ENCODE measurements at regions not wholly inside any gene's neighbourhood (a gene's known extent, or its start where the extent isn't known, plus 50 kb on each side); places are given as distances from the start of the nearest gene placed in this dataset.

DNA sequence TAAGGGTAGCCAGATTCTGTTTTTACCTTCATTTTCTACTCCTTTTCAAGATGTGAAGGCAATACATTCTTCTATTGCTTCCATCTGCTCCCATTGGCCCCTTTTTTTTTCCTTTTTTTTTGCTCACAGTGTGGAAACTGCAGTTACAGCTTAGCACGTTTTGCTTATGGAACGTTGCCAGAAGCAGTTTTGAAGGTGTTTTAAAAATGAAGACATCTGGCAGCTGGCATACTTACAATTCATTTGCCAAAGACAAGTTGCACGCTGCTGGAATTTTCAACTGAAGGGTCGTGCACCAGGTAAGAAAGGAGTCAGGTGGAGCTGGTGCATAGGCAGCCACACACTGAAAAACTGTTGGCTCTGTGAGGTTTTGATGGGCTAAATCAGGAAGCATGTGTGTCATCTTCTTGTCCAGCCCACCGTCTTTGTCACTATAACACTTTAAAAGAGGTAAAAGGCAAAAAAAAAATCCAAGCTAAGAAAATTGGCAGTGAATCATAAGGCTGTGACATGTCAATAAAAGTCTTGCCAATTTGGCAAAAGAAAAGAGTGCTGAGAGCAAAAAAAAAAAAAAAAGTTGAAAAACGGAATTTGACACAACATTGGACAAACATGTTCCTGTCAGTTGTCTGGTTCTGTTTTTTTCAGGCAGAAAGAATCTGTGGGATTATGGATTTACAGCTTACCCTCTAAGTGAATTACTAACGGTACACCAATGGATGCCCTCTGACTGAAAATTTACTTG is 225.4 kb upstream of the SOX2 start (continued):
- TF ChIP-seq, protein P1, sequence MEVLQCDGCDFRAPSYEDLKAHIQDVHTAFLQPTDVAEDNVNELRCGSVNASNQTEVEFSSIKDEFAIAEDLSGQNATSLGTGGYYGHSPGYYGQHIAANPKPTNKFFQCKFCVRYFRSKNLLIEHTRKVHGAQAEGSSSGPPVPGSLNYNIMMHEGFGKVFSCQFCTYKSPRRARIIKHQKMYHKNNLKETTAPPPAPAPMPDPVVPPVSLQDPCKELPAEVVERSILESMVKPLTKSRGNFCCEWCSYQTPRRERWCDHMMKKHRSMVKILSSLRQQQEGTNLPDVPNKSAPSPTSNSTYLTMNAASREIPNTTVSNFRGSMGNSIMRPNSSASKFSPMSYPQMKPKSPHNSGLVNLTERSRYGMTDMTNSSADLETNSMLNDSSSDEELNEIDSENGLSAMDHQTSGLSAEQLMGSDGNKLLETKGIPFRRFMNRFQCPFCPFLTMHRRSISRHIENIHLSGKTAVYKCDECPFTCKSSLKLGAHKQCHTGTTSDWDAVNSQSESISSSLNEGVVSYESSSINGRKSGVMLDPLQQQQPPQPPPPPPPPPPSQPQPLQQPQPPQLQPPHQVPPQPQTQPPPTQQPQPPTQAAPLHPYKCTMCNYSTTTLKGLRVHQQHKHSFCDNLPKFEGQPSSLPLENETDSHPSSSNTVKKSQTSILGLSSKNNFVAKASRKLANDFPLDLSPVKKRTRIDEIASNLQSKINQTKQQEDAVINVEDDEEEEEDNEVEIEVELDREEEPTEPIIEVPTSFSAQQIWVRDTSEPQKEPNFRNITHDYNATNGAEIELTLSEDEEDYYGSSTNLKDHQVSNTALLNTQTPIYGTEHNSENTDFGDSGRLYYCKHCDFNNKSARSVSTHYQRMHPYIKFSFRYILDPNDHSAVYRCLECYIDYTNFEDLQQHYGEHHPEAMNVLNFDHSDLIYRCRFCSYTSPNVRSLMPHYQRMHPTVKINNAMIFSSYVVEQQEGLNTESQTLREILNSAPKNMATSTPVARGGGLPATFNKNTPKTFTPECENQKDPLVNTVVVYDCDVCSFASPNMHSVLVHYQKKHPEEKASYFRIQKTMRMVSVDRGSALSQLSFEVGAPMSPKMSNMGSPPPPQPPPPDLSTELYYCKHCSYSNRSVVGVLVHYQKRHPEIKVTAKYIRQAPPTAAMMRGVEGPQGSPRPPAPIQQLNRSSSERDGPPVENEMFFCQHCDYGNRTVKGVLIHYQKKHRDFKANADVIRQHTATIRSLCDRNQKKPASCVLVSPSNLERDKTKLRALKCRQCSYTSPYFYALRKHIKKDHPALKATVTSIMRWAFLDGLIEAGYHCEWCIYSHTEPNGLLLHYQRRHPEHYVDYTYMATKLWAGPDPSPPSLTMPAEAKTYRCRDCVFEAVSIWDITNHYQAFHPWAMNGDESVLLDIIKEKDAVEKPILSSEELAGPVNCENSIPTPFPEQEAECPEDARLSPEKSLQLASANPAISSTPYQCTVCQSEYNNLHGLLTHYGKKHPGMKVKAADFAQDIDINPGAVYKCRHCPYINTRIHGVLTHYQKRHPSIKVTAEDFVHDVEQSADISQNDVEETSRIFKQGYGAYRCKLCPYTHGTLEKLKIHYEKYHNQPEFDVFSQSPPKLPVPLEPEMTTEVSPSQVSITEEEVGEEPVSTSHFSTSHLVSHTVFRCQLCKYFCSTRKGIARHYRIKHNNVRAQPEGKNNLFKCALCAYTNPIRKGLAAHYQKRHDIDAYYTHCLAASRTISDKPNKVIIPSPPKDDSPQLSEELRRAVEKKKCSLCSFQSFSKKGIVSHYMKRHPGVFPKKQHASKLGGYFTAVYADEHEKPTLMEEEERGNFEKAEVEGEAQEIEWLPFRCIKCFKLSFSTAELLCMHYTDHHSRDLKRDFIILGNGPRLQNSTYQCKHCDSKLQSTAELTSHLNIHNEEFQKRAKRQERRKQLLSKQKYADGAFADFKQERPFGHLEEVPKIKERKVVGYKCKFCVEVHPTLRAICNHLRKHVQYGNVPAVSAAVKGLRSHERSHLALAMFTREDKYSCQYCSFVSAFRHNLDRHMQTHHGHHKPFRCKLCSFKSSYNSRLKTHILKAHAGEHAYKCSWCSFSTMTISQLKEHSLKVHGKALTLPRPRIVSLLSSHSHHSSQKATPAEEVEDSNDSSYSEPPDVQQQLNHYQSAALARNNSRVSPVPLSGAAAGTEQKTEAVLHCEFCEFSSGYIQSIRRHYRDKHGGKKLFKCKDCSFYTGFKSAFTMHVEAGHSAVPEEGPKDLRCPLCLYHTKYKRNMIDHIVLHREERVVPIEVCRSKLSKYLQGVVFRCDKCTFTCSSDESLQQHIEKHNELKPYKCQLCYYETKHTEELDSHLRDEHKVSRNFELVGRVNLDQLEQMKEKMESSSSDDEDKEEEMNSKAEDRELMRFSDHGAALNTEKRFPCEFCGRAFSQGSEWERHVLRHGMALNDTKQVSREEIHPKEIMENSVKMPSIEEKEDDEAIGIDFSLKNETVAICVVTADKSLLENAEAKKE (CRISPR knock-in tag; IDR thresholded peaks at IDR 0.05): no peak
- TF ChIP-seq ZNF114 (CRISPR knock-in tag; IDR thresholded peaks at IDR 0.05) (no peak), STAT1 (IDR thresholded peaks at IDR 0.05; ENCODE audit: unreplicated experiment) (no peak), EZH2phosphoT487 (IDR thresholded peaks at IDR 0.05; ENCODE audit: unreplicated experiment) (no peak), JUNB (IDR thresholded peaks at IDR 0.05; ENCODE audit: unreplicated experiment) (no peak), POLR2AphosphoS5 (IDR thresholded peaks at IDR 0.05; ENCODE audit: low read depth) (no peak), ZNF331 (CRISPR knock-in tag; IDR thresholded peaks at IDR 0.05; ENCODE audit: low read depth) (no peak), CTCF (conservative IDR thresholded peaks at IDR 0.05; ENCODE audit: low read depth in 2 of 2) (no peak)

Data from GM23338 (cell line).